ENCODE measurements at regions not wholly inside any gene's neighbourhood (a gene's known extent, or its start where the extent isn't known, plus 50 kb on each side); places are given as distances from the start of the nearest gene placed in this dataset.

DNA sequence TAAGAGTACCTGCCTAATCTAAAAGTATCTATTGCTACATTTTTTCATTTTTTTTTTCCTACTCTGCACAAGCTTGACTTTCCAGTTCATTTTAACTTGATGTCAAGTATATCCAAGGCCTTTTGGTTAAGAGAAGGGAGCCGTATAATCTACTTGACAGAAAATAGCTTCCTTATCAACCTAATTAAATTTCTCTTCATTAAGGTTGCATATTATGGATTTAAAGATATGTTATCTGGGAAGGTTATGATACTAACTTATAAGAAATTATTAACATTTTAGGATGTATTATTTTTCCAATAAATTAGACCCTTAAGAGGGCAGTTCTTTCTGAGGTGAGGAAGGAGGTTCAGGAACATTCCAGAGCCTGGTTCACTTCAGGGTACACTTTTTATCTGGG lies 83.1 kb upstream of the SGIP1 start:
- TF ChIP-seq, protein P1, sequence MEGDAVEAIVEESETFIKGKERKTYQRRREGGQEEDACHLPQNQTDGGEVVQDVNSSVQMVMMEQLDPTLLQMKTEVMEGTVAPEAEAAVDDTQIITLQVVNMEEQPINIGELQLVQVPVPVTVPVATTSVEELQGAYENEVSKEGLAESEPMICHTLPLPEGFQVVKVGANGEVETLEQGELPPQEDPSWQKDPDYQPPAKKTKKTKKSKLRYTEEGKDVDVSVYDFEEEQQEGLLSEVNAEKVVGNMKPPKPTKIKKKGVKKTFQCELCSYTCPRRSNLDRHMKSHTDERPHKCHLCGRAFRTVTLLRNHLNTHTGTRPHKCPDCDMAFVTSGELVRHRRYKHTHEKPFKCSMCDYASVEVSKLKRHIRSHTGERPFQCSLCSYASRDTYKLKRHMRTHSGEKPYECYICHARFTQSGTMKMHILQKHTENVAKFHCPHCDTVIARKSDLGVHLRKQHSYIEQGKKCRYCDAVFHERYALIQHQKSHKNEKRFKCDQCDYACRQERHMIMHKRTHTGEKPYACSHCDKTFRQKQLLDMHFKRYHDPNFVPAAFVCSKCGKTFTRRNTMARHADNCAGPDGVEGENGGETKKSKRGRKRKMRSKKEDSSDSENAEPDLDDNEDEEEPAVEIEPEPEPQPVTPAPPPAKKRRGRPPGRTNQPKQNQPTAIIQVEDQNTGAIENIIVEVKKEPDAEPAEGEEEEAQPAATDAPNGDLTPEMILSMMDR (IDR thresholded peaks at IDR 0.05): no peak
- TF ChIP-seq POLR2AphosphoS5 (IDR thresholded peaks at IDR 0.05): no peak
- TF ChIP-seq POLR2A (IDR thresholded peaks at IDR 0.05): no peak

Measured in sigmoid colon (tissue), 4 donors.